HG02678 (cell line): ENCODE measurements at regions not wholly inside any gene's neighbourhood (a gene's known extent, or its start where the extent isn't known, plus 50 kb on each side); places are given as distances from the start of the nearest gene placed in this dataset.
A peak's percentile ranks its signal among the peaks of the same experiment; 100 is the strongest.

Source experiments
- ATAC-seq: cut with Tn5 transposase; IDR thresholded peaks from one replicate; pipeline ENCODE4 v1.9.1; 2021; ENCODE audit warnings: mild to moderate bottlenecking, moderate library complexity; ENCODE audit not compliant: unreplicated experiment

DNA sequence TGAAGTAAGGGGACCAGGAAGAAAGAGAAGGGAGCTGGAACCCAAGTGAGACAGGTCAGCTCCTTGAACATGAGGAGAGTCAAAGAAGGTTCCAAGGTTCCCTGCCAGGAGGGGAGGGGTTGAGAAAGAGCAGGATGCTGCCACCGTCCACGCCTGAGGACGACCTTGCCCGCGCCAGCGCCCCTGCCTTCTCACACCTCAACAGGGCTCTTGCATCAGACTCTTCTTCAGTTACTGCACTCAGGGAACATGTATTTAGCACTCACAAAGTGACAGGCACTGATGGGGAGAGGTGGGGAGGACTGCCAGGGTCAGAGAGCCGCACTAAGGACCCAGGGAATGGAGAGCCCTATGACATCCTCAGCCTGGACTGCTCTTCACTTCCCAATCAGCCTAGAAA lies 102.1 kb upstream of the NUDT4 start:
- ATAC-seq, result no peak

GRCh38 chr12:93279565-93280412 lies 97.9 kb upstream of the NUDT4 start:
- ATAC-seq, result no peak

GRCh38 chr12:93287149-93287548 lies 90.6 kb upstream of the NUDT4 start:
- ATAC-seq, result no peak

DNA sequence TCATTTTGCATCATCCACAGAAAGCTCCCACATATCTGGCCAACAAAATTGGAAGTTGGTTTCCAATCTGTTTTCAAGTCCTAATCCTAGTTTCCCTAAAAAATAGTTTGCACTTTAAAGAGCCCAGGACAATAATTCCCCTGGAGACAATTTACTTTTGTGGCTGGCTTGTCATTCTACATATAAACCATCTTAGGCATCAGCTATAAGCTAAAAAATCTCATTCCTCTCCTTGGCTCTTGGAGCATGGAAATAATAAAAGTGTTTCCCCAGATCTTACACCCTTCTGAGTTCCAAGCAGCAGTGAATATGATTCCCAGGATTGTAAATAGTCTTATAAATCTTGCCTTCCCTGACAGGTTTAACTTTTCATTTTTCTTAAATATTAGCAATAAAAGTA lies 89.1 kb upstream of the NUDT4 start:
- ATAC-seq, result no peak

GRCh38 chr12:93290391-93290790 lies 87.3 kb upstream of the NUDT4 start:
- ATAC-seq, result no peak

DNA sequence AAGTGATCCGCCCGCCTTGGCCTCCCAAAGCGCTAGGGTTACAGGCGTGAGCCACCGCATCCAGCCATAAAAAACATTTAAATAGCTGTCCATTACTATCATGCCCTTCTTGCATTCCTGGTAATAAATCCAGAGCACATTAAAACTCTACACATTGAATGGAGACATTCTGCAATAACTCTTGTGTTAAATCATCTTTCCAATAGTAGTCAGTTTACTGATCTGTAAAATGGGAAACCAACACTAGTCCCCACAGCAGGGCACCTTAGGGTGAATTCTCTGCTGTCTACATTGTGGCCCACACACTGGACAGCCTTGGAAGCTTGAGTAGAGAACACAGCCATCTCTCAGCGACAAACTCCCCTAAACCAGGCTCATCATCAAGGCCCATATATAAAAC lies 85.5 kb upstream of the NUDT4 start:
- no peak for ATAC-seq

DNA sequence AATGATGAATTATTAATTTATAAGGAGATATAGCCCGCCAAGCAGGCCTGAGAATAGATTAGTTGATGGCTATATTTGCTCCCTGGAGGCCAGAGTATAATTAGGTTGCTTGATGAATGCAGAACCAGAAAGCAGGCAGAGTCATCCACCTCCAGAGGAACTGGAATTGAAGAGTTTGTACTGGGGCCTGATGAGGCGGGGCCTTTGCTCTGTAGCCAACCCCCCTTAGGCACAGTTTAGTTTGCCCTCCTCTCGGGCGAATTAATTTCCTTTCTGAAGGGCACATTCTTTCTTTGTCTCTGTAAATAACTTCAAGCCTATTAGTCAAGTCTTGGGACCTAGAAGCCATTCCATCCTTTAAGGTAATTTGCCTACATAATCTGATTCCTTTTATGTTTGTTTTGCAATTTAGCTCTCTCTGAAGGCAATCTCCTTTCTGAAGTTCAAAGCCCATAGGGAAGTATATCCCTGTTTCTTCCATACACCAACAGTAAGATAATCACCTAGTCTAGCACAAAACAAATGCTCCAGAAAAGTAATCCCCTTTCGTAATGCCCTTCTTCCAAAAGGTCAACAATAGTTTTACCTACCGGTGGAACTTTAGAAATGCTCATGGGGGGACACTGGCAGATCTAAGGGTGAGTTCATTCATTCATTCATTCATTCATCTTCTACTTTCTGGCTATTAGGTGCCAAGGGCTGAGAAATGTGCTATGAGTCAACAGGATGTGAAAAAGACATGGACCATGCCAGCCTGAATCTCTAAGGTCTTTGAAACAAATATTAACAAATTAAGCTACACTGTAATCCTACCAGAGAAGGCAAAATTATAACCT lies 84.8 kb upstream of the NUDT4 start:
- ATAC-seq, result no peak

DNA sequence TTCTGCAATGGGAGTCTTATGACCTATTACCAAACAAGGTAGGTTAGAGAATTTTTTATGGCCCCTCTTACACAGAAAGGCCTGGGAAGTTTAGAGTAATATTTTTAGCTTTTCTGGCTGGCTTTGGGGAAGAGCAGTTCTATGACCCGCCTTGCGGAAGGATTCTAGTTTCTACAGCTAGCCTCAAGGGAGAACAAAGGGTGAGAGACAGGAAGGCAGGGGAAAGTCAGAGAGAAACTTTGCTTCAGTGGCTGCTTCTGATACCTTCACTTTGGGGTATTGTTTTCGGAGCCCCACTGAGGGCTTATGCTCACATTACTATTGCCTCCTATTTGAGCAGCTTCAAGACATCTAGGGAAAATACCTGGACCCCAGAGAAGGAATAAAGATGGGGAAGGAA lies 80.7 kb upstream of the NUDT4 start:
- peak; percentile 93 for ATAC-seq

DNA sequence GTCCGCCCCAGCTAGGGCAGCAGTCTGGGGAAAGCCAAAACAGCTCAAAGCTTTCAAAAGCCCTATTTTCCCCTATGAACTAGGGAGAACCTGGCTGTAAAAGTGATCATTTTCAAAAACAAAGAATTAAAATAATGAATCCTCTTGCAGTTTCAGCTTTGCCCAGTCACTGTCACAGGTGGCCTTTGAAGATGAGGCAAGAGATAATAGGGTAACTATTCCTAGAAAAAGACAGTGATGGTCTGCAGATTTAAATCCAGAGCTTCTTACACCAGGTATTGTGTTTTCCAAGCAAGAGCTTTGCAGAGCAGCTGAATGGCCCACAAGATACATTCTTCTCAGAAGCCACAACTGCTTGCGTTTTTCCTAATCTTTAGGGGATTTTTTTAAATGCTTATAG lies 80.2 kb upstream of the NUDT4 start:
- ATAC-seq, result peak; percentile 2

- no peak for ATAC-seq
Measured at GRCh38 chr12:93299262-93299846, 78.4 kb upstream of the NUDT4 start.

- ATAC-seq, result no peak
Measured at GRCh38 chr12:93300611-93301021, 77.1 kb upstream of the NUDT4 start.

- no peak for ATAC-seq
Measured at GRCh38 chr12:93302331-93303229, 75.1 kb upstream of the NUDT4 start.

DNA sequence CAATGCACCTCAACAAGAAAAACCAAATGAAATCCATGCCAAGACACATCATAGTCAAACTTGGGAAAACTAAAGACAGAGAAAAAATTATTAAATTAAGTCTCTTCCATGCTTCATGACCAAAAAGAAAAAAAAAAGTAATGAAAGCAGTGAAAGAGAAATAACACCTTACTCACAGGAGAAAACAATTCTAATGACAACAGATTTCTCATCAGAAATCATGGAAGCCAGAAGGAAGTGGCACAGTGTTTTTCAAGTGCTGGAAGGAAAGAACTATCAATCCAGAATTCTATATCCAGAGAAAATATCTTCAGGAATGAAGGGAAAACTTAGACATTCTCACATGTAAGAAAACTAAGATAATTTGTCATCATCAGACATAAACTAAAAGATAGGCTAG lies 71.1 kb upstream of the NUDT4 start:
- ATAC-seq, result no peak

DNA sequence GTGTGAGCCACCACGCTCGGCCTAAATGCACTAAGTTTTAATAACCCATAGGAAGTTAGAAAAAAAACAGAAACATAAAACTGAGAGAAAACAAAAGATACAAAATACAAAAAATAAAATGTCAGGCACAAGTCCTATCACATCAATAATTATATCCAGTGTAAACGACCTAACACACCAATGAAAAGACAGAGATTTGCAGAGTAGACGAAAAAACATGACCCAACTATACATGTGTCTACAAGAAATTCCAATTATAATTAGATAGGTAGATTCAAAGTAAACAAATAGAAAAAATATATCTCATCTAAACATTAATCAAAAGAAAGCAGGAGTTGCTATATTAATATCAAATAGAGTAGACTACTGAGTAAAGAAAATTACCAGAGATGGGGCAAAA lies 69.4 kb upstream of the NUDT4 start:
- no peak for ATAC-seq

GRCh38 chr12:93311827-93312226 lies 65.9 kb upstream of the NUDT4 start:
- ATAC-seq, result no peak

GRCh38 chr12:93314177-93314497 lies 63.6 kb upstream of the NUDT4 start:
- no peak for ATAC-seq

DNA sequence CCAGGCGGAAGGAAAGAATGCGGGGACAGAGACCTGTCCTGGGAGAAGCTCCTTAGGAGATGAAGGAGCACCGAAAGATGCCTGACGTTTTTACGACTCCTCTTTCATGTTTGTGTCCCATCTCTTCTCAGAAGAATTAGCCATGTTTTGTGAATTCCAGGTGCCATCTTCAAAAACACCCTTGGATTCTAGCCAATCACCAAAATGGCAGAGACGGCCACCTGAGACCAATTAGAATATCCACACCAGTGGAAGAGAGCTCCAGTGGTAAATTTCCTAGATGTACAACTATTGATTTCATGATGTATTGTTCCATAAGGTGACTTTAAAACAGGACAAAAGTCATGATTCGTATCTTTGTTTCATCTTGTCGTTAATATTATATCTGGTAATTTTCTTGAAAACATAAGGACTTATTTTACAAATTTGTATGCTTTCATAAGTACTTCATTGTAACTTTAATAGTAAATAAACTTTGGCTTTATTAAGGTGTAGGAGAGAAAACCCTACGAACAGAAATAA lies 62.3 kb upstream of the NUDT4 start:
- ATAC-seq, result no peak

- ATAC-seq, result no peak
Measured at GRCh38 chr12:93315907-93316622, 61.7 kb upstream of the NUDT4 start.

GRCh38 chr12:93316623-93316971 lies 61.1 kb upstream of the NUDT4 start:
- ATAC-seq, result no peak

- no peak for ATAC-seq
Measured at GRCh38 chr12:93317227-93317626, 60.5 kb upstream of the NUDT4 start.
